ENCODE measurements at regions not wholly inside any gene's neighbourhood (a gene's known extent, or its start where the extent isn't known, plus 50 kb on each side); places are given as distances from the start of the nearest gene placed in this dataset.
A peak's percentile ranks its signal among the peaks of the same experiment; 100 is the strongest.
"Not testable (repeated sequence)": the region's sequence is repeated elsewhere in the genome, so short reads cannot be mapped to it uniquely, and the experiment has no call there.

GRCh38 chr5:162209005-162209605 is 141.5 kb downstream of the GABRG2 start:
- DNase-seq = peak; percentile 57 to 64 (median 62)

GRCh38 chr5:162214551-162214950 is 147.0 kb downstream of the GABRG2 start:
- DNase-seq = no peak

- DNase-seq = no peak
These were observed 149.5 kb downstream of the GABRG2 start for GRCh38 chr5:162217037-162217436.

- DNase-seq = no peak
These were observed 154.3 kb downstream of the GABRG2 start for GRCh38 chr5:162221910-162222309.

- no peak for DNase-seq
These were observed 159.5 kb downstream of the GABRG2 start for GRCh38 chr5:162227075-162227474.

- no peak for DNase-seq
These were observed 162.8 kb downstream of the GABRG2 start for GRCh38 chr5:162230348-162230747.

- DNase-seq = peak in 1 of 3 donors; percentile 1
These were observed 163.9 kb downstream of the GABRG2 start for GRCh38 chr5:162231522-162231921.

- no peak for DNase-seq
These were observed 173.2 kb downstream of the GABRG2 start for GRCh38 chr5:162240734-162241133.

- DNase-seq = no peak
These were observed 174.8 kb downstream of the GABRG2 start for GRCh38 chr5:162242416-162242815.

GRCh38 chr5:162243651-162244050 is 176.1 kb downstream of the GABRG2 start:
- no peak for DNase-seq

- DNase-seq = no peak
These were observed 180.6 kb downstream of the GABRG2 start for GRCh38 chr5:162248107-162248713.

- no peak for DNase-seq
These were observed 189.1 kb downstream of the GABRG2 start for GRCh38 chr5:162256711-162257110.

GRCh38 chr5:162268694-162269481 is 201.3 kb downstream of the GABRG2 start:
- DNase-seq = no peak

GRCh38 chr5:162272417-162272816 is 204.8 kb downstream of the GABRG2 start:
- no peak for DNase-seq

GRCh38 chr5:162274679-162275078 is 207.1 kb downstream of the GABRG2 start:
- DNase-seq = no peak

- DNase-seq = not testable (repeated sequence)
These were observed 207.8 kb downstream of the GABRG2 start for GRCh38 chr5:162275387-162275786.

GRCh38 chr5:162282191-162282590 is 214.6 kb downstream of the GABRG2 start:
- no peak for DNase-seq

GRCh38 chr5:162283609-162284008 is 216.0 kb downstream of the GABRG2 start:
- no peak for DNase-seq

- no peak for DNase-seq
These were observed 221.2 kb downstream of the GABRG2 start for GRCh38 chr5:162288647-162289296.

GRCh38 chr5:162289489-162289888 is 221.9 kb downstream of the GABRG2 start:
- no peak for DNase-seq

GRCh38 chr5:162299793-162300192 is 232.2 kb downstream of the GABRG2 start:
- no peak for DNase-seq

GRCh38 chr5:162301356-162301755 is 233.8 kb downstream of the GABRG2 start:
- DNase-seq = no peak

- no peak for DNase-seq
These were observed 255.9 kb downstream of the GABRG2 start for GRCh38 chr5:162323466-162323865.

- DNase-seq = no peak
These were observed 256.8 kb downstream of the GABRG2 start for GRCh38 chr5:162324328-162324727.
